ENCODE measurements at regions not wholly inside any gene's neighbourhood (a gene's known extent, or its start where the extent isn't known, plus 50 kb on each side); places are given as distances from the start of the nearest gene placed in this dataset.

- H3K27ac Mint-ChIP-seq: no peak overlapping the region; the same call in 1 of the 2 replicates
- no peaks in the 10 kb centered on the region; the same call in 1 of the 2 replicates for H3K36me3 Mint-ChIP-seq
- DNase-seq (ENCODE audit: low spot score) (no peak), ATAC-seq (no peak)
- TF ChIP-seq IRF2 (CRISPR knock-in tag; IDR thresholded peaks at IDR 0.05; ENCODE audit: borderline replicate concordance, low read depth): no peak
- no peak for TF ChIP-seq ARID4B (CRISPR knock-in tag; IDR thresholded peaks at IDR 0.05; ENCODE audit: borderline replicate concordance)
- no peak for TF ChIP-seq ATF1 (CRISPR knock-in tag; IDR thresholded peaks at IDR 0.05)
- TF ChIP-seq SP1 (CRISPR knock-in tag; conservative IDR thresholded peaks at IDR 0.05): no peak
- TF ChIP-seq ZNF219 (CRISPR knock-in tag; IDR thresholded peaks at IDR 0.05; ENCODE audit: borderline replicate concordance): no peak
- TF ChIP-seq FOXP4 (CRISPR knock-in tag; IDR thresholded peaks at IDR 0.05): no peak
- no peak for TF ChIP-seq CREB1 (CRISPR knock-in tag; IDR thresholded peaks at IDR 0.05)
- H3K27me3 Mint-ChIP-seq (ENCODE audit: low read depth): no peaks in the 10 kb centered on the region
- ChIA-PET POLR2A (no interaction called here), CTCF (no interaction called here)
- no peaks in the 10 kb centered on the region; the same call in 1 of the 2 replicates for H3K4me1 Mint-ChIP-seq
- no peak overlapping the region for H3K4me3 Mint-ChIP-seq
- peaks cover 11% of the 10 kb centered on the region for H3K9me3 Mint-ChIP-seq
Observed at GRCh38 chr21:21750124-21750825, 752.1 kb downstream of the NCAM2 start.

- H3K4me3 Mint-ChIP-seq: no peak overlapping the region
- POLR2A ChIA-PET: no interaction called here
- no peaks in the 10 kb centered on the region for H3K27me3 Mint-ChIP-seq (ENCODE audit: low read depth)
- H3K9me3 Mint-ChIP-seq: peaks cover 5% of the 10 kb centered on the region; the same call in 1 of the 2 replicates
- DNase-seq (ENCODE audit: low spot score) (no peak), ATAC-seq (no peak)
- no peaks in the 10 kb centered on the region; the same call in 1 of the 2 replicates for H3K36me3 Mint-ChIP-seq
- no peak overlapping the region for H3K27ac Mint-ChIP-seq
- CTCF ChIA-PET: no interaction called here
- H3K4me1 Mint-ChIP-seq: no peaks in the 10 kb centered on the region; the same call in 1 of the 2 replicates
- TF ChIP-seq ZNF423 (CRISPR knock-in tag; IDR thresholded peaks at IDR 0.05) (no peak), FOXP4 (CRISPR knock-in tag; IDR thresholded peaks at IDR 0.05) (no peak), JAZF1 (CRISPR knock-in tag; IDR thresholded peaks at IDR 0.05) (no peak), ARID4B (CRISPR knock-in tag; IDR thresholded peaks at IDR 0.05; ENCODE audit: borderline replicate concordance) (no peak), GABPB1 (CRISPR knock-in tag; IDR thresholded peaks at IDR 0.05) (no peak), ATF6 (CRISPR knock-in tag; IDR thresholded peaks at IDR 0.05) (no peak), ZNF512 (CRISPR knock-in tag; IDR thresholded peaks at IDR 0.05; ENCODE audit: borderline replicate concordance) (no peak), FOXJ3 (CRISPR knock-in tag; IDR thresholded peaks at IDR 0.05; ENCODE audit: borderline replicate concordance) (no peak), SP1 (CRISPR knock-in tag; conservative IDR thresholded peaks at IDR 0.05) (no peak), ZNF138 (CRISPR knock-in tag; conservative IDR thresholded peaks at IDR 0.05) (no peak), RORB (CRISPR knock-in tag; IDR thresholded peaks at IDR 0.05) (no peak), SOX15 (CRISPR knock-in tag; IDR thresholded peaks at IDR 0.05) (no peak), ZNF317 (CRISPR knock-in tag; IDR thresholded peaks at IDR 0.05; ENCODE audit: borderline replicate concordance, low read depth) (no peak)
Observed at GRCh38 chr21:21751286-21751685, 753.1 kb downstream of the NCAM2 start.

Measured in WTC11 (cell line).